AG09319 (cell line): ENCODE measurements at regions not wholly inside any gene's neighbourhood (a gene's known extent, or its start where the extent isn't known, plus 50 kb on each side); places are given as distances from the start of the nearest gene placed in this dataset.

Experiments
- DNase-seq: peaks from one replicate; pipeline ENCODE4 v3.0.0-alpha.2; 2010; ENCODE audit warnings: low read depth; ENCODE audit errors: extremely low read depth
- TF ChIP-seq, protein P1 (sequence below): IDR thresholded peaks from 2 replicates; pipeline ENCODE4 v1.5.1; 2011; ENCODE audit warnings: low read depth, mild to moderate bottlenecking, inconsistent platforms, low read length, moderate library complexity

- no peak for DNase-seq
- TF ChIP-seq, protein P1, sequence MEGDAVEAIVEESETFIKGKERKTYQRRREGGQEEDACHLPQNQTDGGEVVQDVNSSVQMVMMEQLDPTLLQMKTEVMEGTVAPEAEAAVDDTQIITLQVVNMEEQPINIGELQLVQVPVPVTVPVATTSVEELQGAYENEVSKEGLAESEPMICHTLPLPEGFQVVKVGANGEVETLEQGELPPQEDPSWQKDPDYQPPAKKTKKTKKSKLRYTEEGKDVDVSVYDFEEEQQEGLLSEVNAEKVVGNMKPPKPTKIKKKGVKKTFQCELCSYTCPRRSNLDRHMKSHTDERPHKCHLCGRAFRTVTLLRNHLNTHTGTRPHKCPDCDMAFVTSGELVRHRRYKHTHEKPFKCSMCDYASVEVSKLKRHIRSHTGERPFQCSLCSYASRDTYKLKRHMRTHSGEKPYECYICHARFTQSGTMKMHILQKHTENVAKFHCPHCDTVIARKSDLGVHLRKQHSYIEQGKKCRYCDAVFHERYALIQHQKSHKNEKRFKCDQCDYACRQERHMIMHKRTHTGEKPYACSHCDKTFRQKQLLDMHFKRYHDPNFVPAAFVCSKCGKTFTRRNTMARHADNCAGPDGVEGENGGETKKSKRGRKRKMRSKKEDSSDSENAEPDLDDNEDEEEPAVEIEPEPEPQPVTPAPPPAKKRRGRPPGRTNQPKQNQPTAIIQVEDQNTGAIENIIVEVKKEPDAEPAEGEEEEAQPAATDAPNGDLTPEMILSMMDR = no peak
These were observed 86.0 kb upstream of the LPP start for GRCh38 chr3:188067932-188068331.

GRCh38 chr3:188068342-188068741 lies 85.6 kb upstream of the LPP start:
- TF ChIP-seq, protein P1 = no peak
- no peak for DNase-seq

GRCh38 chr3:188071636-188072035 lies 82.3 kb upstream of the LPP start:
- no peak for DNase-seq
- TF ChIP-seq, protein P1 = no peak

GRCh38 chr3:188076176-188076575 lies 77.8 kb upstream of the LPP start:
- DNase-seq = no peak
- TF ChIP-seq, protein P1 = no peak

GRCh38 chr3:188077160-188077799 lies 76.7 kb upstream of the LPP start:
- TF ChIP-seq, protein P1 = no peak
- no peak for DNase-seq

DNA sequence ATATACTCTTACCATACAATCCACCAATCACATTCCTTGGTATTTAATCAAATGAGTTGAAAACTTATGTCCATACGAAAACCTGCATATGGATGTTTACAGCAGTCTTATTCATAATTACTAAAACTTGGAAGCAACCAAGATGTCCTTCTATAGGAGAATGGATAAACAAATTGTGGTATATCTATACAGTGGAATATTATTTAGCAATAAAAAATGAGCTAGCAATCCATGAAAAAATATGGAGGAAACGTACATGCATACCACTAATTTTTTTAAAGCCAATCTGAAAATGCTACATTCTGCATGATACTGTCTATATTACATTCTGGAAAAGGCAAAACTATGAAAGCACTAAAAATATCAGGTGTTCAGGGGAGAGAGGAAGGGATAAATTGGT lies 73.9 kb upstream of the LPP start:
- DNase-seq = no peak
- TF ChIP-seq, protein P1 = no peak

DNA sequence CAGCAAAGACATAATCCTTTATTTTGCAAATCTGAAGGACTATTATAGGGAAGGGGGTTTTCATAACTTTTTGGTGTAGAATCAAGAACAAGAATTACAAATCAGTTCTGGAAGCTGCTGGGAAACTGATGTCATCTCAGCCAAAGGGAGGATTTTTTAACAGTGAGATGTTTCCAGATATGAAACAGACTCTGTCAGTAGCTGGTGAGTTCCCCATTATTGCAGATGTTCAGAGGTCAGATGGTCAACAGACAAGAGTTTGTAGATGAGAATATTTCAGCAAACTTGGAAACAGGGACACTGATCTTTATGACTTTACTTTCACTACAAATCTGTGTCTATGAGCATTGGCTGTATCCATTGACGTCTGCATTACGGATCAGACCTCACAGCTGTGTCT lies 71.9 kb upstream of the LPP start:
- no peak for DNase-seq
- TF ChIP-seq, protein P1 = no peak
